ENCODE measurements at regions not wholly inside any gene's neighbourhood (a gene's known extent, or its start where the extent isn't known, plus 50 kb on each side); places are given as distances from the start of the nearest gene placed in this dataset.

- TF ChIP-seq GABPA (IDR thresholded peaks at IDR 0.05 in 1 of 2, conservative IDR thresholded peaks at IDR 0.05 in 1 of 2) (no peak), RXRA (IDR thresholded peaks at IDR 0.05) (no peak), CTCF (IDR thresholded peaks at IDR 0.05; ENCODE audit: low read depth, low read length, missing input control) (no peak), JUND (IDR thresholded peaks at IDR 0.05) (no peak), SP1 (IDR thresholded peaks at IDR 0.05) (no peak), YY1 (IDR thresholded peaks at IDR 0.05) (no peak), REST (IDR thresholded peaks at IDR 0.05) (no peak), TAF1 (conservative IDR thresholded peaks at IDR 0.05) (no peak)
These were observed 241.7 kb downstream of the AEBP2 start for GRCh38 chr12:19681007-19681406.
